A549 (cell line): ENCODE measurements at regions not wholly inside any gene's neighbourhood (a gene's known extent, or its start where the extent isn't known, plus 50 kb on each side); places are given as distances from the start of the nearest gene placed in this dataset.

Experiments used
- ATAC-seq, 2 experiments: fragments of 200-7000 bp in 1 of 2; fragments of >200 bp in 1 of 2; cut with Nextera tagmentation in 1 of 2; cut with Tn5 transposase in 1 of 2; 3 replicates each; pipeline versions ENCODE4 v1.8.0 to v1.9.1; 2018 to 2020; ENCODE audit warnings: mild to moderate bottlenecking in 1 of 2, moderate library complexity in 1 of 2
- CTCF ChIA-PET: fragments of 300-600 bp; sonication (Branson Sonifier 250); formaldehyde crosslinking; extraction: SDS; loops from one replicate; lab custom pipeline; 2021; ENCODE audit warnings: antibody characterized with exemption, inconsistent platforms; lab: Yijun Ruan, JAX
- POLR2A ChIA-PET: fragments of 350-600 bp; formaldehyde crosslinking; extraction: SDS; loops from one replicate; lab custom pipeline; 2021; ENCODE audit warnings: antibody characterized with exemption, inconsistent platforms; lab: Yijun Ruan, JAX
- DNase-seq, 2 experiments: peaks; one replicate each; pipeline versions ENCODE4 v3.0.0 to v3.0.0-alpha.2; 2011 to 2016; ENCODE audit warnings: low read depth in 1 of 2, low spot score in 1 of 2
- FAIRE-seq: peaks from 2 replicates; lab custom pipeline; 2011; peaks lifted over from hg19 to GRCh38; lab: Jason Lieb, UNC
- H3K27ac ChIP-seq, 2 experiments: fragments of >200 bp; sonication (Bioruptor Twin); formaldehyde crosslinking; 3 replicates each; pipeline ENCODE4 v1.5.1; 2016 to 2017
- H3K4me1 ChIP-seq: fragments of >200 bp; sonication (Bioruptor Twin); formaldehyde crosslinking; 3 replicates; pipeline ENCODE4 v1.6.1; 2016
- H3K4me2 ChIP-seq: fragments of >200 bp; sonication (Bioruptor Twin); formaldehyde crosslinking; 3 replicates; pipeline ENCODE4 v1.6.1; 2016
- H3K4me3 ChIP-seq: fragments of >200 bp; sonication (Bioruptor Twin); formaldehyde crosslinking; 3 replicates; pipeline ENCODE4 v1.5.1; 2016
- H3K9me3 ChIP-seq: fragments of >200 bp; sonication (Bioruptor Twin); formaldehyde crosslinking; 3 replicates; pipeline ENCODE4 v1.6.1; 2016
- CBX2 ChIP-seq: fragments of 200-600 bp; sonication (generic); IDR thresholded peaks from 2 replicates; pipeline ENCODE4 v1.6.1; 2016; ENCODE audit warnings: low read depth, mild to moderate bottlenecking, borderline replicate concordance
- CEBPB ChIP-seq, 2 experiments: fragments of >200 bp in 1 of 2; sonication (Bioruptor Twin) in 1 of 2; formaldehyde crosslinking in 1 of 2; IDR thresholded peaks; 2 replicates each; pipeline ENCODE4 v1.6.1; 2012 to 2016
- CHD4 ChIP-seq: fragments of 200-600 bp; sonication (generic); IDR thresholded peaks from 2 replicates; pipeline ENCODE4 v1.6.1; 2016; ENCODE audit warnings: antibody characterized with exemption, mild to moderate bottlenecking, borderline replicate concordance
- EP300 ChIP-seq, 2 experiments: fragments of >200 bp; sonication (Bioruptor Twin); formaldehyde crosslinking; IDR thresholded peaks; 2 replicates in 1 of 2; 3 replicates in 1 of 2; pipeline ENCODE4 v1.6.1; 2016 to 2017
- FOXS1 ChIP-seq: fragments of 250-450 bp; sonication (Bioruptor Pico); IDR thresholded peaks from 2 replicates; pipeline ENCODE4 v1.5.0; 2020; ENCODE audit warnings: mild to moderate bottlenecking, moderate library complexity
- GATA3 ChIP-seq: IDR thresholded peaks from 2 replicates; pipeline ENCODE4 v1.6.1; 2012; ENCODE audit warnings: borderline replicate concordance
- HOXA7 ChIP-seq: fragments of 250-450 bp; sonication (Bioruptor Pico); IDR thresholded peaks from 2 replicates; pipeline ENCODE4 v1.5.0; 2020; ENCODE audit warnings: mild to moderate bottlenecking, moderate library complexity
- JUNB ChIP-seq: fragments of >200 bp; sonication (Bioruptor Twin); formaldehyde crosslinking; IDR thresholded peaks from 2 replicates; pipeline ENCODE4 v1.6.1; 2016
- KDM1A ChIP-seq: fragments of 200-600 bp; sonication (generic); IDR thresholded peaks from 2 replicates; pipeline ENCODE4 v1.6.1; 2016; ENCODE audit warnings: low read depth, mild to moderate bottlenecking
- MAZ ChIP-seq: fragments of 150-350 bp; IDR thresholded peaks from 2 replicates; pipeline ENCODE4 v1.6.1; 2014; ENCODE audit warnings: antibody characterized with exemption, low read depth, low read length, borderline replicate concordance
- NFE2L2 ChIP-seq: fragments of 150-350 bp; conservative IDR thresholded peaks from 2 replicates; pipeline ENCODE4 v1.6.1; 2014; ENCODE audit warnings: low read length
- POLR2A ChIP-seq: IDR thresholded peaks from 2 replicates; pipeline ENCODE4 v1.6.1; 2012; ENCODE audit warnings: mild to moderate bottlenecking, low read length
- POLR2AphosphoS2 ChIP-seq: conservative IDR thresholded peaks from 2 replicates; pipeline ENCODE4 v1.6.1; 2012; ENCODE audit warnings: low read length, improper control_type of control experiment, inconsistent platforms
- RAD21 ChIP-seq, 2 experiments: fragments of >200 bp in 1 of 2; sonication (Bioruptor Twin) in 1 of 2; formaldehyde crosslinking in 1 of 2; IDR thresholded peaks in 1 of 2; conservative IDR thresholded peaks in 1 of 2; 2 replicates in 1 of 2; 3 replicates in 1 of 2; pipeline ENCODE4 v1.6.1; 2012 to 2018; ENCODE audit warnings: inconsistent platforms in 1 of 2
- RCOR1 ChIP-seq: fragments of 150-350 bp; IDR thresholded peaks from 2 replicates; pipeline ENCODE4 v1.6.1; 2014; ENCODE audit warnings: antibody characterized with exemption, low read length, low read depth
- RFX5 ChIP-seq: fragments of 450-650 bp; IDR thresholded peaks from 2 replicates; pipeline ENCODE4 v1.7.1; 2014; ENCODE audit warnings: antibody characterized with exemption, mild to moderate bottlenecking, moderate library complexity
- SMC3 ChIP-seq: fragments of >200 bp; sonication (Bioruptor Twin); formaldehyde crosslinking; IDR thresholded peaks from 3 replicates; pipeline ENCODE4 v1.6.1; 2018; ENCODE audit warnings: inconsistent platforms
- TFCP2L1 ChIP-seq: fragments of 250-450 bp; sonication (Bioruptor Pico); IDR thresholded peaks from 2 replicates; pipeline ENCODE4 v1.5.0; 2021; ENCODE audit warnings: mild to moderate bottlenecking
- TP53 ChIP-seq: fragments of 250-450 bp; sonication (Bioruptor Pico); IDR thresholded peaks from 2 replicates; pipeline ENCODE4 v1.5.0; 2021; ENCODE audit warnings: mild to moderate bottlenecking, moderate library complexity
- ZC3H11A ChIP-seq: fragments of 450-650 bp; IDR thresholded peaks from 2 replicates; pipeline ENCODE4 v1.6.1; 2014; ENCODE audit warnings: antibody characterized with exemption, mild to moderate bottlenecking
- WGBS: methylation state at CpG from one replicate; pipeline ENCODE4 v1.1.6; 2017; ENCODE audit errors: missing lambda C conversion rate; 5-methylcytosine and 5-hydroxymethylcytosine counted together
- TF ChIP-seq, protein P1 (sequence below): IDR thresholded peaks from 2 replicates; pipeline ENCODE4 v1.6.1; 2012
- TF ChIP-seq, protein P2 (sequence below): IDR thresholded peaks from 2 replicates; pipeline ENCODE4 v1.6.1; 2012
- TF ChIP-seq, protein P3 (sequence below): fragments of >200 bp; sonication (Bioruptor Twin); formaldehyde crosslinking; IDR thresholded peaks from 3 replicates; pipeline ENCODE4 v1.5.1; 2016
- TF ChIP-seq, protein P4 (sequence below): fragments of 150-350 bp; IDR thresholded peaks from 2 replicates; pipeline ENCODE4 v1.6.1; 2014; ENCODE audit warnings: low read depth, mild to moderate bottlenecking, low read length
- TF ChIP-seq, protein P5 (sequence below): fragments of 250-450 bp; sonication (Bioruptor Pico); IDR thresholded peaks from 2 replicates; pipeline ENCODE4 v1.5.0; 2020; ENCODE audit warnings: low read depth, mild to moderate bottlenecking, moderate library complexity

DNA sequence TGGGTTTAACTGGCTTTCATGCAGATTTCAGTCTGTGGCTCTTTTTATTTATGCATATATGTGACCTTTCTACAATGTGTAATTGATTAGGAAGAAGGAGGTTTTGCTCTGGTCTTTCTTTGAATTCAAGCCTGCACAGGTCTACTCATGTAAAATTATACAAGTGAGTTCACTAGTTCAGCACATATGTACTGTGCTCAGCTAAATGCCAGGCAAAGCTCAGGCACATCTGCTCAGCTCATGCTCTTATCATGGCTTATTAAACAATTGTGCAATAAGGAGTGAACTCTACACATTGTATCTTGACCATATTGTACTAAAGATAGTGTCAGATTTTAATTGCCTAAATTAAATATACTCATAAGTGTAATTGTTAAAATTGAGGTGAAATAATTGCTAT is 378.4 kb downstream of the ADGRL2 start:
- no peak for DNase-seq
- no peak for TF ChIP-seq RAD21 (conservative IDR thresholded peaks at IDR 0.05 in 1 of 2, IDR thresholded peaks at IDR 0.05 in 1 of 2)
- no peak for TF ChIP-seq EP300 (IDR thresholded peaks at IDR 0.05)
- no peak for TF ChIP-seq MAZ
- TF ChIP-seq, protein P1, sequence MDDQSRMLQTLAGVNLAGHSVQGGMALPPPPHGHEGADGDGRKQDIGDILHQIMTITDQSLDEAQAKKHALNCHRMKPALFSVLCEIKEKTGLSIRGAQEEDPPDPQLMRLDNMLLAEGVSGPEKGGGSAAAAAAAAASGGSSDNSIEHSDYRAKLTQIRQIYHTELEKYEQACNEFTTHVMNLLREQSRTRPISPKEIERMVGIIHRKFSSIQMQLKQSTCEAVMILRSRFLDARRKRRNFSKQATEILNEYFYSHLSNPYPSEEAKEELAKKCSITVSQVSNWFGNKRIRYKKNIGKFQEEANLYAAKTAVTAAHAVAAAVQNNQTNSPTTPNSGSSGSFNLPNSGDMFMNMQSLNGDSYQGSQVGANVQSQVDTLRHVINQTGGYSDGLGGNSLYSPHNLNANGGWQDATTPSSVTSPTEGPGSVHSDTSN = no peak
- no peak for TF ChIP-seq GATA3
- no peak for TF ChIP-seq CBX2
- no peak for TF ChIP-seq CHD4
- TF ChIP-seq POLR2A = no peak
- TF ChIP-seq, protein P2, sequence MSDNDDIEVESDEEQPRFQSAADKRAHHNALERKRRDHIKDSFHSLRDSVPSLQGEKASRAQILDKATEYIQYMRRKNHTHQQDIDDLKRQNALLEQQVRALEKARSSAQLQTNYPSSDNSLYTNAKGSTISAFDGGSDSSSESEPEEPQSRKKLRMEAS = no peak
- TF ChIP-seq SMC3 = no peak
- TF ChIP-seq RCOR1 = no peak
- TF ChIP-seq TFCP2L1 (CRISPR knock-in tag) = no peak
- no peak for FAIRE-seq
- no peak for ATAC-seq
- ChIA-PET POLR2A (no interaction called here), CTCF (no interaction called here)
- H3K27ac ChIP-seq = no peak overlapping the region
- no peaks in the 10 kb centered on the region for H3K9me3 ChIP-seq
- no peak overlapping the region for H3K4me3 ChIP-seq
- H3K4me2 ChIP-seq = no peak overlapping the region
- H3K4me1 ChIP-seq = no peaks in the 10 kb centered on the region

DNA sequence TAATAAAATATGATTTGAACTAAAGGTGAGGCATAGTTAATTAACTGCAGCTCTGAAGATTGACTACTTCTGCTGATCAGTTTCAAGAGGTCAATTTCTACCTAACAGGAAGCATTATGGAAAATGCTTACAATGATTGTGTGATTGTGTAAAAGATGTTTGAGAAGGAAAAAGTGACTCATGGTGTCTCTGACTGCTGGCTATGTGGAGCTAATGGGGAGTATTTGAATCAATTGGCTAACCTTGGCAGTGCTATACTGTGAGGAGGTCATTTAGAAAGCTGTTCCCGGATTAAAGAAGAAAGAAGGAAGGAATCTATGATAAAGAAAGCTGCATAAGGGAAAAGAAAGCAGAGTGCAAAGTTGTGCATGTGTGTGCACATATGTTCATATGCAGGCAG is 376.5 kb downstream of the ADGRL2 start:
- H3K4me2 ChIP-seq = no peak overlapping the region
- H3K4me3 ChIP-seq = no peak overlapping the region
- CTCF ChIA-PET = no interaction called here
- no peak for FAIRE-seq
- H3K4me1 ChIP-seq = no peaks in the 10 kb centered on the region
- TF ChIP-seq FOXS1 (CRISPR knock-in tag) (no peak), JUNB (no peak), RFX5 (no peak), NFE2L2 (no peak), POLR2A (no peak), HOXA7 (no peak), ZC3H11A (no peak), CBX2 (no peak), KDM1A (no peak), RCOR1 (no peak), POLR2AphosphoS2 (no peak), TP53 (CRISPR knock-in tag) (no peak), CEBPB (IDR thresholded peaks at IDR 0.05) (no peak), MAZ (no peak)
- TF ChIP-seq, protein P3, sequence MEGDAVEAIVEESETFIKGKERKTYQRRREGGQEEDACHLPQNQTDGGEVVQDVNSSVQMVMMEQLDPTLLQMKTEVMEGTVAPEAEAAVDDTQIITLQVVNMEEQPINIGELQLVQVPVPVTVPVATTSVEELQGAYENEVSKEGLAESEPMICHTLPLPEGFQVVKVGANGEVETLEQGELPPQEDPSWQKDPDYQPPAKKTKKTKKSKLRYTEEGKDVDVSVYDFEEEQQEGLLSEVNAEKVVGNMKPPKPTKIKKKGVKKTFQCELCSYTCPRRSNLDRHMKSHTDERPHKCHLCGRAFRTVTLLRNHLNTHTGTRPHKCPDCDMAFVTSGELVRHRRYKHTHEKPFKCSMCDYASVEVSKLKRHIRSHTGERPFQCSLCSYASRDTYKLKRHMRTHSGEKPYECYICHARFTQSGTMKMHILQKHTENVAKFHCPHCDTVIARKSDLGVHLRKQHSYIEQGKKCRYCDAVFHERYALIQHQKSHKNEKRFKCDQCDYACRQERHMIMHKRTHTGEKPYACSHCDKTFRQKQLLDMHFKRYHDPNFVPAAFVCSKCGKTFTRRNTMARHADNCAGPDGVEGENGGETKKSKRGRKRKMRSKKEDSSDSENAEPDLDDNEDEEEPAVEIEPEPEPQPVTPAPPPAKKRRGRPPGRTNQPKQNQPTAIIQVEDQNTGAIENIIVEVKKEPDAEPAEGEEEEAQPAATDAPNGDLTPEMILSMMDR = no peak
- TF ChIP-seq, protein P4, sequence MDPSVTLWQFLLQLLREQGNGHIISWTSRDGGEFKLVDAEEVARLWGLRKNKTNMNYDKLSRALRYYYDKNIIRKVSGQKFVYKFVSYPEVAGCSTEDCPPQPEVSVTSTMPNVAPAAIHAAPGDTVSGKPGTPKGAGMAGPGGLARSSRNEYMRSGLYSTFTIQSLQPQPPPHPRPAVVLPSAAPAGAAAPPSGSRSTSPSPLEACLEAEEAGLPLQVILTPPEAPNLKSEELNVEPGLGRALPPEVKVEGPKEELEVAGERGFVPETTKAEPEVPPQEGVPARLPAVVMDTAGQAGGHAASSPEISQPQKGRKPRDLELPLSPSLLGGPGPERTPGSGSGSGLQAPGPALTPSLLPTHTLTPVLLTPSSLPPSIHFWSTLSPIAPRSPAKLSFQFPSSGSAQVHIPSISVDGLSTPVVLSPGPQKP = no peak
- TF ChIP-seq, protein P5, sequence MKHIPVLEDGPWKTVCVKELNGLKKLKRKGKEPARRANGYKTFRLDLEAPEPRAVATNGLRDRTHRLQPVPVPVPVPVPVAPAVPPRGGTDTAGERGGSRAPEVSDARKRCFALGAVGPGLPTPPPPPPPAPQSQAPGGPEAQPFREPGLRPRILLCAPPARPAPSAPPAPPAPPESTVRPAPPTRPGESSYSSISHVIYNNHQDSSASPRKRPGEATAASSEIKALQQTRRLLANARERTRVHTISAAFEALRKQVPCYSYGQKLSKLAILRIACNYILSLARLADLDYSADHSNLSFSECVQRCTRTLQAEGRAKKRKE (CRISPR knock-in tag) = no peak
- no peaks in the 10 kb centered on the region for H3K9me3 ChIP-seq
- no peak overlapping the region for H3K27ac ChIP-seq
- no peak for DNase-seq
- no peak for ATAC-seq
- POLR2A ChIA-PET = no interaction called here
- WGBS = 27% methylated on average over 1 of the region's 1 CpG
